Liver (tissue), 7 donors: ENCODE measurements at regions not wholly inside any gene's neighbourhood (a gene's known extent, or its start where the extent isn't known, plus 50 kb on each side); places are given as distances from the start of the nearest gene placed in this dataset.

Source experiments
- DNase-seq: peaks from one replicate; pipeline ENCODE4 v3.0.0-alpha.2; 2017; ENCODE audit warnings: low spot score
- H3K27ac ChIP-seq, 2 donors: one replicate each; pipeline ENCODE4 v1.7.0; 2013; ENCODE audit warnings: inconsistent platforms in 2 of 2, low read length in 2 of 2, control low read depth in 1 of 2, low read depth in 1 of 2, mild to moderate bottlenecking in 1 of 2
- H3K27me3 ChIP-seq, 4 donors: one replicate each; pipeline versions ENCODE4 v1.6.1 to v1.7.0; 2013; ENCODE audit warnings: low read length in 3 of 4, inconsistent platforms in 1 of 4, mild to moderate bottlenecking in 1 of 4, moderate library complexity in 1 of 4; ENCODE audit not compliant: control insufficient read depth in 4 of 4, insufficient read depth in 4 of 4
- H3K36me3 ChIP-seq, 4 donors: one replicate each; pipeline versions ENCODE4 v1.6.1 to v1.7.0; 2013; ENCODE audit warnings: low read length in 3 of 4, mild to moderate bottlenecking in 3 of 4, low read depth in 1 of 4, moderate library complexity in 1 of 4; ENCODE audit not compliant: control insufficient read depth in 4 of 4, insufficient read depth in 3 of 4
- H3K4me1 ChIP-seq, 4 donors: one replicate each; pipeline versions ENCODE4 v1.6.1 to v1.7.0; 2013; ENCODE audit warnings: low read length in 3 of 4, mild to moderate bottlenecking in 3 of 4, moderate library complexity in 1 of 4; ENCODE audit not compliant: control insufficient read depth in 4 of 4, insufficient read depth in 4 of 4
- H3K4me3 ChIP-seq, 3 donors: one replicate each; pipeline versions ENCODE4 v1.6.1 to v1.7.0; 2013; ENCODE audit warnings: low read length in 3 of 3, control low read depth in 1 of 3, low read depth in 1 of 3, mild to moderate bottlenecking in 1 of 3
- H3K9ac ChIP-seq, 2 donors: one replicate each; pipeline ENCODE4 v1.7.0; 2013; ENCODE audit warnings: low read length in 2 of 2, mild to moderate bottlenecking in 2 of 2, moderate library complexity in 2 of 2, control low read depth in 1 of 2, low read depth in 1 of 2
- H3K9me3 ChIP-seq, 4 donors: one replicate each; pipeline versions ENCODE4 v1.6.1 to v1.7.0; 2013; ENCODE audit warnings: low read length in 3 of 4; ENCODE audit not compliant: control insufficient read depth in 4 of 4
- ATF3 ChIP-seq: IDR thresholded peaks from 2 replicates; pipeline ENCODE4 v1.6.1; 2016; ENCODE audit warnings: antibody characterized with exemption
- EGR1 ChIP-seq, 2 donors: IDR thresholded peaks; 2 replicates each; pipeline ENCODE4 v1.6.1; 2016 to 2018; ENCODE audit warnings: antibody characterized with exemption in 2 of 2, low read depth in 2 of 2
- FOXA1 ChIP-seq: IDR thresholded peaks from 2 replicates; pipeline ENCODE4 v1.6.1; 2016; ENCODE audit warnings: antibody characterized with exemption
- FOXA2 ChIP-seq: IDR thresholded peaks from 2 replicates; pipeline ENCODE4 v1.6.1; 2016; ENCODE audit warnings: antibody characterized with exemption
- GABPA ChIP-seq, 2 donors: IDR thresholded peaks in 1 of 2; conservative IDR thresholded peaks in 1 of 2; 2 replicates each; pipeline ENCODE4 v1.6.1; 2016; ENCODE audit warnings: antibody characterized with exemption in 2 of 2, mild to moderate bottlenecking in 1 of 2, moderate library complexity in 1 of 2
- HNF4A ChIP-seq, 2 donors: conservative IDR thresholded peaks; 2 replicates each; pipeline ENCODE4 v1.6.1; 2016; ENCODE audit warnings: antibody characterized with exemption in 2 of 2, mild to moderate bottlenecking in 2 of 2
- HNF4G ChIP-seq: IDR thresholded peaks from 2 replicates; pipeline ENCODE4 v1.6.1; 2016; ENCODE audit warnings: antibody characterized with exemption
- JUND ChIP-seq, 2 donors: IDR thresholded peaks; 2 replicates each; pipeline ENCODE4 v1.6.1; 2016; ENCODE audit warnings: antibody characterized with exemption in 2 of 2
- NR2F2 ChIP-seq: IDR thresholded peaks from 2 replicates; pipeline ENCODE4 v1.6.1; 2016; ENCODE audit warnings: antibody characterized with exemption
- RAD21 ChIP-seq, 2 donors: IDR thresholded peaks; 2 replicates each; pipeline ENCODE4 v1.6.1; 2016; ENCODE audit warnings: antibody characterized with exemption in 2 of 2, mild to moderate bottlenecking in 2 of 2
- RXRA ChIP-seq, 2 donors: IDR thresholded peaks; 2 replicates each; pipeline ENCODE4 v1.6.1; 2017 to 2018; ENCODE audit warnings: antibody characterized with exemption in 2 of 2, mild to moderate bottlenecking in 1 of 2
- SP1 ChIP-seq: IDR thresholded peaks from 2 replicates; pipeline ENCODE4 v1.6.1; 2018; ENCODE audit warnings: antibody characterized with exemption, mild to moderate bottlenecking
- YY1 ChIP-seq: IDR thresholded peaks from 2 replicates; pipeline ENCODE4 v1.6.1; 2016; ENCODE audit warnings: antibody characterized with exemption, mild to moderate bottlenecking
- WGBS: extraction: QIAGEN DNeasy Blood & Tissue Kit; methylation state at CpG from one replicate; pipeline ENCODE4 v1.1.7; 2013; 5-methylcytosine and 5-hydroxymethylcytosine counted together
- TF ChIP-seq, protein P1 (sequence below): IDR thresholded peaks from 2 replicates; pipeline ENCODE4 v1.6.1; 2016; ENCODE audit warnings: antibody characterized with exemption
- TF ChIP-seq, protein P2 (sequence below): IDR thresholded peaks from 2 replicates; pipeline ENCODE4 v1.6.1; 2016; ENCODE audit warnings: antibody characterized with exemption
- donor health status: healthy.
- donor health status: healthy.
- donor health status: healthy.
- donor health status: healthy.

DNA sequence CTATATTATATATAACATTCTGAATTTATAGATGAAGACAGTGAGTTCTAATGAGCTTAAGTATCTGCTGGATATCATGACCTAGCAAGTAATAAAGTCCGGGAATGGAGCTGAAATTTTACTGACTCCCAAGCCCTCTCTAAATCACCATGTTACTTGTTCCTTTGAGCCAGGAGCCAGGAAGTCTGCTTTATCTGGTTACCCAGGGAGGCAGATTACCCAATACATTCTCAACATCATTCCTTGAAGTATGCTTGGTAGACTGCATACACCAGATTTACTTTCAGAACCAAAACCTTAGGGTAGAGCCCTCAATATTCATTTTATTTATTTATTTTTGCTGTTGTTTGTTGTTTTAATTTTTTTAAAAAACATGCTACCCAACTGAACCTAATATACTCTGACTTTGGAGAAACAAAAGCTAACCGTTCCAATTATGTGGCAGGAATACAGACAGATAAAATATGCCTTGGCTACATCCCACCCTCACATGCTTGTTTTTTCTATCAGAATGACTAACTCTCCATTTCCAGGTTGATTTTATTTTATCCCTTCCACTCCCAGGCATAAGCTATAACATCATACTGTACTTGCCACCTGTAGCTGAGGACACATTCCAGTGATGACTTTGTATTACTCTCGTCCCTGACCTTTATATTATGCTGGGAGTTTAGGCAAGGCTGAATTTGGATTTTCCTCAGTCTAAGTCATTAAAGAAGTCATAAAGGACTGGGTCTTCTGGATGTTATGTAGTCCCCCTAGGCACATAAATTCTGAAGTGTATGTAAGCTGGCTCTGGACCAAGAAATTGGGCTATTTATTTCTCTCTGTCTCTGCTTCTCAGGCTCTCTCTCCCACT lies 82.0 kb downstream of the YIPF5 start:
- no peak overlapping the region for H3K9ac ChIP-seq
- no peak for TF ChIP-seq SP1
- no peak overlapping the region for H3K4me3 ChIP-seq
- 79% methylated on average over 3 of the region's 3 CpGs for WGBS
- DNase-seq = no peak
- no peaks in the 10 kb centered on the region for H3K9me3 ChIP-seq
- H3K4me1 ChIP-seq = no peaks in the 10 kb centered on the region
- H3K36me3 ChIP-seq = no peaks in the 10 kb centered on the region
- no peak overlapping the region for H3K27ac ChIP-seq
- no peaks in the 10 kb centered on the region for H3K27me3 ChIP-seq

GRCh38 chr5:144089401-144090021 lies 80.9 kb downstream of the YIPF5 start:
- no peak overlapping the region for H3K4me3 ChIP-seq
- DNase-seq = no peak
- H3K9me3 ChIP-seq = no peaks in the 10 kb centered on the region
- no peak overlapping the region for H3K27ac ChIP-seq
- WGBS = 32% methylated on average over 2 of the region's 2 CpGs
- no peaks in the 10 kb centered on the region for H3K27me3 ChIP-seq
- H3K4me1 ChIP-seq = no peaks in the 10 kb centered on the region
- no peak overlapping the region for H3K9ac ChIP-seq
- no peaks in the 10 kb centered on the region for H3K36me3 ChIP-seq
- no peak for TF ChIP-seq YY1
- TF ChIP-seq EGR1 (IDR thresholded peaks at IDR 0.05; ENCODE audit: low read depth in 2 of 2) = no peak
- no peak for TF ChIP-seq SP1
- no peak for TF ChIP-seq RAD21 (IDR thresholded peaks at IDR 0.05)
- TF ChIP-seq NR2F2 = no peak
- no peak for TF ChIP-seq HNF4A (conservative IDR thresholded peaks at IDR 0.05)
- no peak for TF ChIP-seq FOXA2
- no peak for TF ChIP-seq GABPA (IDR thresholded peaks at IDR 0.05 in 1 of 2, conservative IDR thresholded peaks at IDR 0.05 in 1 of 2)
- no peak for TF ChIP-seq ATF3
- no peak for TF ChIP-seq RXRA (IDR thresholded peaks at IDR 0.05)
- no peak for TF ChIP-seq HNF4G
- TF ChIP-seq, protein P1, sequence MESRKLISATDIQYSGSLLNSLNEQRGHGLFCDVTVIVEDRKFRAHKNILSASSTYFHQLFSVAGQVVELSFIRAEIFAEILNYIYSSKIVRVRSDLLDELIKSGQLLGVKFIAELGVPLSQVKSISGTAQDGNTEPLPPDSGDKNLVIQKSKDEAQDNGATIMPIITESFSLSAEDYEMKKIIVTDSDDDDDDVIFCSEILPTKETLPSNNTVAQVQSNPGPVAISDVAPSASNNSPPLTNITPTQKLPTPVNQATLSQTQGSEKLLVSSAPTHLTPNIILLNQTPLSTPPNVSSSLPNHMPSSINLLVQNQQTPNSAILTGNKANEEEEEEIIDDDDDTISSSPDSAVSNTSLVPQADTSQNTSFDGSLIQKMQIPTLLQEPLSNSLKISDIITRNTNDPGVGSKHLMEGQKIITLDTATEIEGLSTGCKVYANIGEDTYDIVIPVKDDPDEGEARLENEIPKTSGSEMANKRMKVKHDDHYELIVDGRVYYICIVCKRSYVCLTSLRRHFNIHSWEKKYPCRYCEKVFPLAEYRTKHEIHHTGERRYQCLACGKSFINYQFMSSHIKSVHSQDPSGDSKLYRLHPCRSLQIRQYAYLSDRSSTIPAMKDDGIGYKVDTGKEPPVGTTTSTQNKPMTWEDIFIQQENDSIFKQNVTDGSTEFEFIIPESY = no peak
- TF ChIP-seq, protein P2, sequence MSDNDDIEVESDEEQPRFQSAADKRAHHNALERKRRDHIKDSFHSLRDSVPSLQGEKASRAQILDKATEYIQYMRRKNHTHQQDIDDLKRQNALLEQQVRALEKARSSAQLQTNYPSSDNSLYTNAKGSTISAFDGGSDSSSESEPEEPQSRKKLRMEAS = no peak
- no peak for TF ChIP-seq JUND (IDR thresholded peaks at IDR 0.05)
- TF ChIP-seq FOXA1 = no peak

- H3K4me3 ChIP-seq = no peak overlapping the region
- H3K36me3 ChIP-seq = no peaks in the 10 kb centered on the region
- no peak overlapping the region for H3K27ac ChIP-seq
- peaks cover 0 to 3% (median 0%) of the 10 kb centered on the region in 4 donors for H3K9me3 ChIP-seq
- DNase-seq = no peak
- no peaks in the 10 kb centered on the region for H3K4me1 ChIP-seq
- no peak for TF ChIP-seq HNF4G
- TF ChIP-seq SP1 = no peak
- TF ChIP-seq NR2F2 = no peak
- TF ChIP-seq FOXA1 = no peak
- TF ChIP-seq, protein P1 = no peak
- no peak overlapping the region for H3K9ac ChIP-seq
- no peaks in the 10 kb centered on the region for H3K27me3 ChIP-seq
- WGBS = 94% methylated on average over 3 of the region's 3 CpGs
These were observed 78.0 kb downstream of the YIPF5 start for GRCh38 chr5:144092508-144092907.
